NCI-H524 (cell line): ENCODE measurements at regions not wholly inside any gene's neighbourhood (a gene's known extent, or its start where the extent isn't known, plus 50 kb on each side); places are given as distances from the start of the nearest gene placed in this dataset.
"Not testable (repeated sequence)": the region's sequence is repeated elsewhere in the genome, so short reads cannot be mapped to it uniquely, and the experiment has no call there.

ENCODE experiments used
- DNase-seq, 2 experiments: peaks; one replicate each; lab custom pipeline; 2025; lab: John Stamatoyannopoulos, UW

DNA sequence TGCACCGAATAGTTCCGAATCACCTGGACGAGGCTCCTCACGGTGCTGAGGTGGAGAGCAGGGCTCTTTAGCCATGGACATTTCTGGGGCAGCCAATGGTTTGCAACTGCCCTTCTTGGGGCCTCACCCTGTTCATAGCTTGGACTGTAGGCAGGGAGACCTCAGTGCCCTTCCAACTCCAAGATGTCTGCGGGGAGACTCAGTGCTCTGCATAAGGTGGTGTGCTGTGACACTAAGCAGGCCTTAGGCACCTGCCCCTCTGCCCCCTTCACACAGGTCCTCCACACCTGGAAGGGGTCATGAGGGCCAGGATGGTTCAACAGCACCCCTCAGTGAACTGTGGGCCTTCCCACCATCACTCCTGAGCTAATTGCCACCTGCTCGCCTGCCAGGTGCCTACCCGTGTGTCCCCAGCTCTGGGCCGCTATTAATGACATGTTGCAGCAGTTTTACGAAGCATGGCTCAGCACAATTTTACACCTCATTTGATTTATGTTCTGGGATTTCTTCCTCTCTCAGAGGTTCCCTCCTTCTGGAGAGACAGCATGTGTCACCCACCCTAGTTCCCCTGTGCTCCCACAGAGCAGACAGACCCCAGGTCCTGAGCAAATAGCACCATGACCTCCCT, 101.2 kb upstream of the SMAD3 start:
- DNase-seq = no peak

GRCh38 chr15:66964791-66965190, 100.6 kb upstream of the SMAD3 start:
- no peak for DNase-seq

DNA sequence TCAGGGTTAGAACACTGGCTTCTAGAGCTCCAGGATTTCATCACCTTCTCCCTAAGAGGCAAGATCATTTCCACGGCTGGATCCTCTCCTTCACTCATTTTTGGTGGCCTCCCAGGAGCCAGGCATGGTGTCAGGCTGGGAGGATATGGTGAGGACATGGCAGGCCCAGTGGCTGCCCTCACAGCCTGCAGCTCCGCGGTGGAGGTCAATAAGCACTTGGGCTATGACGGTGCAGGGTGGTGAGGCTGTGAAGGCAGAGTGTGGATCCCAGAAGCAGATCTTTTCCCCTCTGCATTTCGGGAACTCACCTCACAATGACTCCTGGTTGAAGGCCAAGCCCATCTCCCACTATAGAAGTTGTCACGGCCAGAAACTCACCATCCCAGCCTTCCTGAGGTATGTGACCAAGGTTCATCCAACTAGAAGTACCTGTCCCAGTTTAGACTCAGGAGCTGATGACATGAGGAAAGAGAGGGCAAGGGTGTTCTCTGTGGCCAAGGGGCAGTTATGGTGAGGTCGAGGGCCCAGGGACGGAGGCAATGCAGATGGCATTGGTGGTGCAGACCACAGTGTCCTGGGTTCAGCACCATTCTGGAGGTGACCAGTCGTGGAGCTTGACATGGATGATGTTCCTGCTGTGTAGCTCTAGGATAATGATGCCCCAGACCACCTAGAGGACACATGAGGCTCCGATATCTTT, 100.1 kb upstream of the SMAD3 start:
- DNase-seq = no peak

- peak in 1 of 2 experiments; percentile 9 for DNase-seq
These were observed 99.1 kb upstream of the SMAD3 start for GRCh38 chr15:66966256-66966655.

DNA sequence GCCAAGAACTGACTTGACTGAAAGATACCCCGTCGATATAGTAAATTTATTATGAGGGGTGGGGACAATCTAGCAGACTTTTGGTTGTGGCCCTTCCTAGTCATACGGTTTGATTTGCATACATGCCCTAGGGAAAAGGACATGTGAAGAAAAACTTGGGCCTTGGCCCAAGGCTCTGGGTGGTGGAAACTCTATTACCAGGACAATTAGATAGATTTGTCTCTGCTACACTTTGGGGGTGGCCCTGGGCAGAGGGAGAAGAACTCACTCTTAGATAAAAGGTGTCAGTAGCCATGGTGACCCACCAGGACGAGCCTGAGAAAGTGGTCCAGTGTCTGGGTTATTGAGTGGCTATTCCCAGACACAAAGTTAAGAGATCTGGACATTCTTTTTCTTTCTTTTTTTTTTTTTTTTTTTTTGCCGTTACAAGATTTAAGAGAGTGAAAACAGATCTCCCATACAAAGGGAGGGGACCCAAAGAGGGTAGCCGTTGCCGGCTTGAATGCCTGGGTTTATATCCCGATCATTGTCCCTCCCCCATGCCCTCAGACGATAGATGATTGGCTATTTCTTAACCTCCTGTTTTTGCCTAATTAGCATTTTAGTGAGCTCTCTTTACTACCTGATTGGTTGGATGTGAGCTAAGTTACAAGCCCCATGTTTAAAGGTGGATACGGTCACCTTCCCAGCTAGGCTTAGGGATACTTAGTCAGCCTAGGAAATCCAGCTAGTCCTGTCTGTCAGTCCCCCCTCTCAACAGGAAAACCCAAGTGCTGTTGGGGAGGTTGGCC, 96.4 kb upstream of the SMAD3 start:
- DNase-seq = no peak

- not testable (repeated sequence) for DNase-seq
These were observed 91.3 kb upstream of the SMAD3 start for GRCh38 chr15:66974131-66974530.

GRCh38 chr15:66976106-66976640, 89.2 kb upstream of the SMAD3 start:
- DNase-seq = not testable (repeated sequence)

GRCh38 chr15:66980326-66980725, 85.1 kb upstream of the SMAD3 start:
- DNase-seq = not testable (repeated sequence)

DNA sequence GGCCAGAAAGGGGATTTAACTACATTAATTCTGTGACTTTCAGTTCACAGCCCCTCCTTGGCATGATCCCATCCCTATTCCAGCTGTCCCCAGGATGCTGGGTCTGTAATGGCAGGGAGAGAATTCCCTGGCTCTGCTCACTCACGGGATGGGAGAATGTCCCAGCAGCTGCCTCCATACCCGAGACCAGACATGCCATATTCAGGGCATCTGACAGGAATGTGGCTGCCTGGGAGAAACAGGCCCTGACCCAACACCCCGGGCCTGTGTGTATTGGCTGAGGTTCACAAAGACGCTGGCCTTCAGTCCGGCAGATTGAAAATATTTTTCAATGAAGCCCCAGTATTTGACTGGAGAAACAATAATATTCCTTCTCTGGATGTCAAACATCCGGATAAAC, 83.6 kb upstream of the SMAD3 start:
- DNase-seq = no peak

DNA sequence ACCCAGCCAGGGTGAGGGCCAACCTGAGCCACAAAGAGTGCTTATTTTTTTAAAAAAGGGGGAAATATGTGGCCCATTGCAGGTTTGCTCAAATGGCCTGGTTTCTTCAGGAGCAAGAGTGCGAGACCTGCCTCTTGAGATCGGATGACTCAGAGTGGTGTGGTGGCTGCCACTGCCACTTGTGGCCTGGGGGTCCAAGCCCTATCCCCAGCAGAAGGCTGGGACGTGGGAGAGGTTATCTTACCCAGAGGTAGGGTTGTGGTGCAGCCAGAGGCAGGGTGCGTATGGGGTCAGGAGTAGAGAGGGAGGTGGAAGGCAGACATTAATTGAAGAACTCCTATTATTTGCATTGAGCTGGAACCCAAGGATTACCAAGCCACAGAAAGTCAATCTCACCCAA, 83.2 kb upstream of the SMAD3 start:
- DNase-seq = no peak

DNA sequence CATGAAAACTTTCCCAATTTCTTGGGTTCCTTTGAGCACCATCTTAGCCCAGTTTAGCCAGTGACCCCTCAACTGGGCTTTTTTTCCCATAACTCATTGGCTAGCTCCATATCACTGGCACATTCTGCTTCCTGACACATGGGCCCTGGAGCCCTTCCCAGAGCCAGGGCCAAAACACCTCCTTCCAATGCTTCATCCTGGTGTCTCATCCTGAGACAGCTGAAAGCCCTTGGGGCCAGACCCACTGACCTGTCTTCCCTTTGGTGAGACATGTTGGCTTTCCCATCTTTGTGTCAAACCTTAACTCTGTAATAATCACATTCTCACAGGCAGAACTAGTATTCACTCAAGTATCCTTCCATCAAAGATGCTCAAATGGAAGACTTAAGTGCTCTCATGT, 82.6 kb upstream of the SMAD3 start:
- no peak for DNase-seq

GRCh38 chr15:66985653-66986052, 79.7 kb upstream of the SMAD3 start:
- no peak for DNase-seq

DNA sequence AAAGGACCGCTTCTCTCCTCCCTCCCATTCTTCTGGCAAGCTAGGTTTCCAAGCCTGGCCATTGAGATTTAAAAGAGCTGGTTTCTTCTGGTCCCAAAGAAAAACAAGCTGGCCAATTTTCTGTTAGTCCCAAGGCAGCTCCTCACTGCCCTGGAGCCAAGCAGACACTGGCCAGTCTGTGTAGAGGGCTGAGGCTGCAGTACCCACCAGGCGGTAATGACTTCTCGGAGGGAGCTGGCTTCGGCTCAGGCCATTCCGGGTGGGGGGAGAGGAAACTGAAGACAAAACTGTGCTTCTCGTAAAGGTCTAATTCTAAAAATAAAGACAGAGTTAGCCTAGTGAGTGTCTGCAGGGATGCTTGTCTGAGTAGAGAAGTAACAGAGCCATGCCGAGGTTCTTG, 78.5 kb upstream of the SMAD3 start:
- DNase-seq = no peak

DNA sequence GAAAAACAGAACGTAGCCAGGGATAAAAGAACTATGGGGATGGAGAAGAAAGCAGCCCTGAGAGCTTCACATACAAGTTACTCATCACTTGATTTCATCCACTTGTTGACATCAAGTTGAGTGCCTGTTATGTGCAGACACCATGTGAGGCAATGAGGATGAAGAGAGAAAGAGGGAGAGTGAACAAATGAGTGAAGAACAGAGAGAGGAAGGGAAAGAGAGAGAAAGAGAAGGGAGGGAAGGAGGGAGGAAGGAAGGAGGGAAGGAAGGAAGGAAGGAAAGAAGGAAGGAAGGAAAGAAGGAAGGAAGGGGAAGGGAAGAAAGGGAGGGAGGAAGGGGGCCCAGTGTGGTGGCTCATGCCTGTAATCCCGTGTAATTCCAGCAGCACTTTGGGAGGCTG, 72.3 kb upstream of the SMAD3 start:
- no peak for DNase-seq

DNA sequence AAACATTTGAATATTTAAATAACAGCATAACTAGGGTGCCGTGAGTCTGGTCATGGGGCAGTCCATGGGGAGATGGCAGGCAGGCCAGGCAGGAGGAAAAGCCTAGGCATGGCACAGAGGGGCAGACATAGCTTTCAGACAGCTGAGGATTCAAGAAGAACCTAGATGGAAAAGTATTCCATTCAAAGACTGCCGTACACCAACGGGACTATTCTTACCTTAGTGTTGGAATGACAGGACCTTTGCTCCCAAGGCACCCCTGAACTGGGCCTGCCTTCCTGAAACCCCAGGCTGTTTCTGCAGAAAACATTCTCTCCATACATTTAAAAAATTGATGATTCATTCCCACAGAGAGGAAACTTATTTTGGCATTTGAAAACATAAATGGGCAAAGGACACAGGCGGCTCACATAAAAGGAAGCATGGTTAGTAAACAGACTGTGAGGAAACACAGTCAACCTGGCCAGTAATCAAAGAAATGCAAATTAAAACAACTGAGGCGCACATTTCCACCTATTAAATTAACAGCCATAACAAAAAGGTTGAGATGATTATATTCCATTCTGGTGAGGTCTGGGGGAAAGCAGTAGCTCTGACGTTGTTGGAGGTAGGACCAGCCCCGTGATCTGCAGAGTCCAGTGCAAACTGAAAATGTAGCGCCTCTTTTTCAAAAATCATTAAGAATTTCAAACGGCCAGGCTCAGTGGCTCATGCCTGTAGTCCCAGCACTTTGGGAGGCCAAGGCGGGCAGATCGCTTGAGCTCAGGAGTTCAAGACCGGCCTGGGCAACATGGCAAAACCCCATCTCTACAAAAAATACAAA, 71.3 kb upstream of the SMAD3 start:
- no peak for DNase-seq

- DNase-seq = no peak
These were observed 70.3 kb upstream of the SMAD3 start for GRCh38 chr15:66994927-66995656.

DNA sequence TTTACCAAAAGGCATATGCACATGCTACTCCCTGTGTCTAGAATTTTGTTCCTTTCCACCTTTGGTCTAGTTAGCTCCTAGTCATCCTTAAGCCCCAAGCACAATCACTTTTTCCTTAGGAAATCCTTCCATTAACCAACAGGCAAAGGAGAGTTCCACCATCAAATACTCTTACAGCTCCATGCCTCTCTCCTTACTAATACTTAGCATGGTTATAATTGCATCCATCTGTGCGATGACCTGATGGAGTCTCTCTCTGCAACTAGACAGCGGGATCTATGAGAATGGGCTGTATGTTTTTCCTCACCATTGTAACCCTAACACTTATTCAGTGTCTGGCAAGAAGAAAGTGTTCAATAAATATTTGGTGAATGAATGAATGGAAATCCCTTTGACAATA, 69.3 kb upstream of the SMAD3 start:
- DNase-seq = no peak

DNA sequence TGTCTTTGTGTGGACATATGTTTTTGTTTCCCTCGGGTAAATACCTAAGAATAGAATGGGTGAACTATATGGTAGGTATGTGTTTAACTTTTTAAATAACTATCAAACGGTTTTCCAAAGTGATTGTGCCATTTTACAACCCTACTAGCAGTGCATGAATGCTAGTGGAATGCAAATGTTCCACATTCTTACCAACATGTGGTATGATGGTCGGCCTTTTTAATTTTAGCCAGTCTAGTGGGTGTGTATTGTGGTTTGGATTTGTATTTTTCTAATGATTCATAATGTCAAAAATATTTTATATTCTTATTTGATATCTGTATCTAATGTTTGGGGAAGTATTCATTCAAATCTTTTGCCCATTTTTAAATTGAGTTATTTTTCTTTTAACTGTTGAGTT, 68.2 kb upstream of the SMAD3 start:
- DNase-seq = no peak

DNA sequence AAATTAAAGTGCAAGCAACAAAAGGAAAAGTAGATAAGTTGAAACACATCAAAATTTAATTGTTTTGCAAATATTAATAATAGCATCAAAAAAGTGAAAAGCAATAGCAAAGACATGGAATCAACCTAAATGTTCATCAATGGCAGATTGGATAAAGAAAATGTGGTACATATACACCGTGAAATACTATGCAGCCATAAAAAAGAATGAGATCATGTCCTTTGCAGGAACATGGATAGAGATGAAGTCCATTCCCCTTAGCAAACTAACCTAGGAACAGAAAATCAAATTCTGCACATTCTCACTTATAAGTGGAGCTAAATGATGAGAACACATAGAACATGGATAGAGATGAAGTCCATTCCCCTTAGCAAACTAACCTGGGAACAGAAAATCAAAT, 67.2 kb upstream of the SMAD3 start:
- DNase-seq = not testable (repeated sequence)

GRCh38 chr15:66999046-66999968, 66.1 kb upstream of the SMAD3 start:
- DNase-seq = no peak
